ENCODE measurements at regions not wholly inside any gene's neighbourhood (a gene's known extent, or its start where the extent isn't known, plus 50 kb on each side); places are given as distances from the start of the nearest gene placed in this dataset.

GRCh38 chr6:163634211-163635171, 220.0 kb downstream of the QKI start:
- H4K20me1 ChIP-seq (ENCODE audit: insufficient read depth, low read length) = no peaks in the 10 kb centered on the region
- Mint-ChIP-seq H3K36me3 (ENCODE audit: low read depth, unreplicated experiment) (no peaks in the 10 kb centered on the region), H3K4me1 (ENCODE audit: low read depth, unreplicated experiment) (no peaks in the 10 kb centered on the region), H3K27me3 (ENCODE audit: low read depth, unreplicated experiment) (peaks cover 8% of the 10 kb centered on the region), H3K9me3 (ENCODE audit: unreplicated experiment) (peaks cover 3% of the 10 kb centered on the region), H3K27ac (ENCODE audit: unreplicated experiment) (no peak overlapping the region), H3K4me3 (ENCODE audit: unreplicated experiment) (no peak overlapping the region)
- no peaks in the 10 kb centered on the region for H3K4me1 ChIP-seq (ENCODE audit: insufficient read depth, low read length)
- H3K9me3 ChIP-seq (ENCODE audit: insufficient read depth, low read depth, low read length) = peaks cover 2% of the 10 kb centered on the region
- no peak overlapping the region for H3K27ac ChIP-seq (ENCODE audit: low read depth, low read length)
- no peak for FAIRE-seq
- H2AFZ ChIP-seq (ENCODE audit: low read depth, low read length) = no peak overlapping the region
- no peak for TF ChIP-seq CTCF (IDR thresholded peaks at IDR 0.05; ENCODE audit: insufficient read depth, low read depth, low read length)
- TF ChIP-seq EZH2 (IDR thresholded peaks at IDR 0.05; ENCODE audit: insufficient read depth, low read length) = no peak
- no peak overlapping the region for H3K4me3 ChIP-seq (ENCODE audit: insufficient read depth, low read depth, low read length)
- no peak overlapping the region for H3K4me2 ChIP-seq (ENCODE audit: low read length)
- H3K27me3 ChIP-seq (ENCODE audit: insufficient read depth, low read length) = no peaks in the 10 kb centered on the region
- H3K9ac ChIP-seq (ENCODE audit: low read length) = no peak overlapping the region
- H3K79me2 ChIP-seq (ENCODE audit: insufficient read depth, low read length) = no peaks in the 10 kb centered on the region
- no peaks in the 10 kb centered on the region for H3K36me3 ChIP-seq (ENCODE audit: insufficient read depth, low read length)
- no peak for DNase-seq (ENCODE audit: low read depth)

- no peak overlapping the region for H3K4me3 Mint-ChIP-seq (ENCODE audit: unreplicated experiment)
- H3K27ac Mint-ChIP-seq (ENCODE audit: unreplicated experiment) = no peak overlapping the region
- H3K27me3 ChIP-seq (ENCODE audit: insufficient read depth, low read length) = no peaks in the 10 kb centered on the region
- no peaks in the 10 kb centered on the region for H4K20me1 ChIP-seq (ENCODE audit: insufficient read depth, low read length)
- TF ChIP-seq EZH2 (IDR thresholded peaks at IDR 0.05; ENCODE audit: insufficient read depth, low read length) (no peak), CTCF (IDR thresholded peaks at IDR 0.05; ENCODE audit: insufficient read depth, low read depth, low read length) (no peak)
- DNase-seq (ENCODE audit: low read depth) = no peak
- peaks cover 15% of the 10 kb centered on the region for H3K4me1 Mint-ChIP-seq (ENCODE audit: low read depth, unreplicated experiment)
- no peak overlapping the region for H3K9ac ChIP-seq (ENCODE audit: low read length)
- H3K27ac ChIP-seq (ENCODE audit: low read depth, low read length) = no peak overlapping the region
- H3K9me3 Mint-ChIP-seq (ENCODE audit: unreplicated experiment) = peaks cover 3% of the 10 kb centered on the region
- H3K36me3 Mint-ChIP-seq (ENCODE audit: low read depth, unreplicated experiment) = no peaks in the 10 kb centered on the region
- H3K4me3 ChIP-seq (ENCODE audit: insufficient read depth, low read depth, low read length) = no peak overlapping the region
- no peaks in the 10 kb centered on the region for H3K36me3 ChIP-seq (ENCODE audit: insufficient read depth, low read length)
- no peaks in the 10 kb centered on the region for H3K4me1 ChIP-seq (ENCODE audit: insufficient read depth, low read length)
- peaks cover 5% of the 10 kb centered on the region for H3K9me3 ChIP-seq (ENCODE audit: insufficient read depth, low read depth, low read length)
- no peak overlapping the region for H2AFZ ChIP-seq (ENCODE audit: low read depth, low read length)
- no peak overlapping the region for H3K4me2 ChIP-seq (ENCODE audit: low read length)
- H3K27me3 Mint-ChIP-seq (ENCODE audit: low read depth, unreplicated experiment) = peaks cover under 1% of the 10 kb centered on the region
- no peak for FAIRE-seq
- no peaks in the 10 kb centered on the region for H3K79me2 ChIP-seq (ENCODE audit: insufficient read depth, low read length)
These were observed 216.5 kb downstream of the QKI start for GRCh38 chr6:163630991-163631390.

GRCh38 chr6:163630572-163630971, 216.1 kb downstream of the QKI start:
- no peak for TF ChIP-seq EZH2 (IDR thresholded peaks at IDR 0.05; ENCODE audit: insufficient read depth, low read length)
- Mint-ChIP-seq H3K36me3 (ENCODE audit: low read depth, unreplicated experiment) (no peaks in the 10 kb centered on the region), H3K4me1 (ENCODE audit: low read depth, unreplicated experiment) (peaks cover 17% of the 10 kb centered on the region), H3K27ac (ENCODE audit: unreplicated experiment) (no peak overlapping the region), H3K4me3 (ENCODE audit: unreplicated experiment) (no peak overlapping the region), H3K9me3 (ENCODE audit: unreplicated experiment) (peaks cover 3% of the 10 kb centered on the region), H3K27me3 (ENCODE audit: low read depth, unreplicated experiment) (no peaks in the 10 kb centered on the region)
- Histone ChIP-seq H2AFZ (ENCODE audit: low read depth, low read length) (no peak overlapping the region), H3K36me3 (ENCODE audit: insufficient read depth, low read length) (no peaks in the 10 kb centered on the region), H3K4me1 (ENCODE audit: insufficient read depth, low read length) (no peaks in the 10 kb centered on the region), H3K9me3 (ENCODE audit: insufficient read depth, low read depth, low read length) (peaks cover 5% of the 10 kb centered on the region), H3K4me3 (ENCODE audit: insufficient read depth, low read depth, low read length) (no peak overlapping the region), H4K20me1 (ENCODE audit: insufficient read depth, low read length) (no peaks in the 10 kb centered on the region), H3K9ac (ENCODE audit: low read length) (no peak overlapping the region), H3K27me3 (ENCODE audit: insufficient read depth, low read length) (no peaks in the 10 kb centered on the region), H3K79me2 (ENCODE audit: insufficient read depth, low read length) (no peaks in the 10 kb centered on the region), H3K4me2 (ENCODE audit: low read length) (no peak overlapping the region), H3K27ac (ENCODE audit: low read depth, low read length) (no peak overlapping the region)
- FAIRE-seq = no peak
- DNase-seq (ENCODE audit: low read depth) = no peak
